GM12873 (cell line): ENCODE measurements at regions not wholly inside any gene's neighbourhood (a gene's known extent, or its start where the extent isn't known, plus 50 kb on each side); places are given as distances from the start of the nearest gene placed in this dataset.

Source experiments
- CTCF ChIP-seq: IDR thresholded peaks from 2 replicates; pipeline ENCODE4 v1.5.1; 2012; ENCODE audit warnings: low read depth, mild to moderate bottlenecking, moderate library complexity, low read length, control low read depth; ENCODE audit not compliant: insufficient read depth; ENCODE audit errors: missing control alignments

- no peak for TF ChIP-seq CTCF
Observed at GRCh38 chr2:72013726-72014125, 133.9 kb downstream of the CYP26B1 start.

- TF ChIP-seq CTCF = no peak
Observed at GRCh38 chr2:72012886-72013574, 134.6 kb downstream of the CYP26B1 start.

- TF ChIP-seq CTCF = no peak
Observed at GRCh38 chr2:72011791-72012190, 135.9 kb downstream of the CYP26B1 start.

- TF ChIP-seq CTCF = no peak
Observed at GRCh38 chr2:72011370-72011689, 136.3 kb downstream of the CYP26B1 start.

- TF ChIP-seq CTCF = no peak
Observed at GRCh38 chr2:72010647-72011369, 136.9 kb downstream of the CYP26B1 start.

- TF ChIP-seq CTCF = no peak
Observed at GRCh38 chr2:72008608-72009007, 139.1 kb downstream of the CYP26B1 start.

- TF ChIP-seq CTCF = no peak
Observed at GRCh38 chr2:72007402-72007801, 140.3 kb downstream of the CYP26B1 start.
